Colonic mucosa (tissue), 4 donors: ENCODE measurements at regions not wholly inside any gene's neighbourhood (a gene's known extent, or its start where the extent isn't known, plus 50 kb on each side); places are given as distances from the start of the nearest gene placed in this dataset.

Experiments
- DNase-seq: peaks from one replicate; pipeline ENCODE4 v3.0.0-alpha.2; 2020
- H3K27ac ChIP-seq: fragments of 200-600 bp; one replicate; pipeline ENCODE4 v1.8.0; 2021
- H3K27me3 ChIP-seq: fragments of 200-600 bp; one replicate; pipeline ENCODE4 v1.8.0; 2021
- H3K36me3 ChIP-seq: fragments of 200-600 bp; one replicate; pipeline ENCODE4 v1.8.0; 2021
- H3K4me1 ChIP-seq: fragments of 200-600 bp; one replicate; pipeline ENCODE4 v1.8.0; 2021; ENCODE audit warnings: mild to moderate bottlenecking
- H3K4me3 ChIP-seq: fragments of 200-600 bp; one replicate; pipeline ENCODE4 v1.8.0; 2021
- H3K9ac ChIP-seq, 2 donors: one replicate each; pipeline ENCODE4 v1.7.0; 2013; ENCODE audit warnings: control low read depth in 2 of 2, low read depth in 2 of 2, low read length in 2 of 2
- H3K9me3 ChIP-seq: fragments of 200-600 bp; one replicate; pipeline ENCODE4 v1.8.0; 2021
- intact Hi-C: fragments of 100-400 bp; cut with DNase I; formaldehyde crosslinking; loops from one replicate; pipeline ENCODE4 v1.14.1; 2022
- TF ChIP-seq, protein P1 (sequence below): fragments of 200-600 bp; IDR thresholded peaks from one replicate; pipeline ENCODE4 v1.8.0; 2022; ENCODE audit warnings: antibody characterized with exemption, mild to moderate bottlenecking
- donor health status: healthy.
- donor health status: DM: no; HTN: no; CAD: no.
- donor health status: DM: no; HTN: no; CAD: no.

DNA sequence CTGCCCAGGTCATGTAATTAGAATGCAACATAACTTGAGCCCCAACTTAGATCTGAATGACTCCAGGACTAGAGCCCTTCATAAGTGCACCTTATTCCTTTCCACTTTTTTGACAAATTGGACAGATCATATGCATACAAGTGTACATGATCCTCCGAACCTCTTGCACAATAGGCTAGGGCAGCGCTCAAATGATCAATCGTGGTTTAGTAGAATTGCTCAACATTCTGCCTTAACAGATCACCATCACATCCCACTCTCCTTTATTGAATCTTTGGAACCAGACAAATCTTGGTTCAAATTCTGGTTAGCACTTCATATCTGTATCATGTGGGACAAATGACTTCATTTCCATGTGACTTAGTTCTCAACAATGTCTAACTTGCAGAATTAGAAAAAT, 106.8 kb upstream of the CDIN1 start:
- no peak for DNase-seq
- TF ChIP-seq, protein P1, sequence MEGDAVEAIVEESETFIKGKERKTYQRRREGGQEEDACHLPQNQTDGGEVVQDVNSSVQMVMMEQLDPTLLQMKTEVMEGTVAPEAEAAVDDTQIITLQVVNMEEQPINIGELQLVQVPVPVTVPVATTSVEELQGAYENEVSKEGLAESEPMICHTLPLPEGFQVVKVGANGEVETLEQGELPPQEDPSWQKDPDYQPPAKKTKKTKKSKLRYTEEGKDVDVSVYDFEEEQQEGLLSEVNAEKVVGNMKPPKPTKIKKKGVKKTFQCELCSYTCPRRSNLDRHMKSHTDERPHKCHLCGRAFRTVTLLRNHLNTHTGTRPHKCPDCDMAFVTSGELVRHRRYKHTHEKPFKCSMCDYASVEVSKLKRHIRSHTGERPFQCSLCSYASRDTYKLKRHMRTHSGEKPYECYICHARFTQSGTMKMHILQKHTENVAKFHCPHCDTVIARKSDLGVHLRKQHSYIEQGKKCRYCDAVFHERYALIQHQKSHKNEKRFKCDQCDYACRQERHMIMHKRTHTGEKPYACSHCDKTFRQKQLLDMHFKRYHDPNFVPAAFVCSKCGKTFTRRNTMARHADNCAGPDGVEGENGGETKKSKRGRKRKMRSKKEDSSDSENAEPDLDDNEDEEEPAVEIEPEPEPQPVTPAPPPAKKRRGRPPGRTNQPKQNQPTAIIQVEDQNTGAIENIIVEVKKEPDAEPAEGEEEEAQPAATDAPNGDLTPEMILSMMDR, result no peak
- Histone ChIP-seq H3K9me3 (no peaks in the 10 kb centered on the region), H3K36me3 (no peaks in the 10 kb centered on the region), H3K27me3 (no peaks in the 10 kb centered on the region), H3K4me1 (no peaks in the 10 kb centered on the region), H3K4me3 (no peak overlapping the region), H3K9ac (no peak overlapping the region), H3K27ac (no peak overlapping the region)
- intact Hi-C loops, result no loop called here

- Histone ChIP-seq H3K27ac (no peak overlapping the region), H3K27me3 (no peaks in the 10 kb centered on the region), H3K4me1 (no peaks in the 10 kb centered on the region), H3K9me3 (no peaks in the 10 kb centered on the region), H3K36me3 (no peaks in the 10 kb centered on the region), H3K9ac (no peak overlapping the region), H3K4me3 (no peak overlapping the region)
- DNase-seq, result no peak
- intact Hi-C loops, result no loop called here
- TF ChIP-seq, protein P1, result no peak
These were observed 100.9 kb upstream of the CDIN1 start for GRCh38 chr15:36478561-36478960.

- no peaks in the 10 kb centered on the region for H3K9me3 ChIP-seq
- H3K9ac ChIP-seq, result no peak overlapping the region
- no peaks in the 10 kb centered on the region for H3K36me3 ChIP-seq
- no peak for DNase-seq
- H3K27ac ChIP-seq, result no peak overlapping the region
- H3K4me1 ChIP-seq, result no peaks in the 10 kb centered on the region
- intact Hi-C loops, result no loop called here
- TF ChIP-seq, protein P1, result no peak
- no peak overlapping the region for H3K4me3 ChIP-seq
- H3K27me3 ChIP-seq, result no peaks in the 10 kb centered on the region
These were observed 100.1 kb upstream of the CDIN1 start for GRCh38 chr15:36479200-36479896.

DNA sequence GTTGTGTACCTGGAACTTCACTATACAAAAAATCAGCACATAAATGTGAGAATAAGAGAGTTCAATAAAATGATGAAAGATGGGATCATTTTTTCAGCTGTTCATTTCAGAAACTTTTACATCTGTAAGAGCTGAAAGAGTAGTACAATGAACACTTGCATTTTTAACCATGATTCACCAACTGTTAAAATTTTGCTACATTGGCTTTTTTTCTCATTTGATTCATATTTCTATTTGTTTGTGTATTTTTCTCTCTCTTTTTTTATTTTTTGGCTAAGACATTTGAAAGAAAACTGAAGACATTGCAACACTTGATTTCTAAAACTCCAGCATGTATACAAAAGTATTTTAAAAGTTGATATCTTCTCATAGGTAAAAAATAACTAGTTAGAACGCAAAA, 98.3 kb upstream of the CDIN1 start:
- intact Hi-C loops, result no loop called here
- Histone ChIP-seq H3K27me3 (no peaks in the 10 kb centered on the region), H3K9me3 (no peaks in the 10 kb centered on the region), H3K36me3 (no peaks in the 10 kb centered on the region), H3K4me3 (no peak overlapping the region), H3K4me1 (no peaks in the 10 kb centered on the region), H3K27ac (no peak overlapping the region), H3K9ac (no peak overlapping the region)
- DNase-seq, result no peak
- TF ChIP-seq, protein P1, result no peak

DNA sequence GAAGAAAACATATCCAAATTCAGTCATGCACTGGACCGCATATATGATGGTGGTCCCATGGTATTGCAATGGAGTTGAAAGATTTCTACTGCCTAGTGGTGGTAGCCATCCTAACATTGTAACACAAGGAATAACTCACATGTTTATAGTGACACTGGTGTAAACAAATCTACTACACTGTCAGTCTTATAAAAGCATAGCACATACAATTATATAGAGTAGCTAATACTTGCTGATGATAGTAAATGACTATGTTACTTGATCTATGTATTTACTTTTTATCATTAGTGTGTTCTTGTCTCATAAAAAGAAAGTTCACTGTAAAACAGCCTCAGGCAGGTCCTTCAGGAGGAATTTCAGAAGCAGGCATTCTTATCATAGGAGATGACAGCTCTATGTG, 96.0 kb upstream of the CDIN1 start:
- no peaks in the 10 kb centered on the region for H3K4me1 ChIP-seq
- H3K36me3 ChIP-seq, result no peaks in the 10 kb centered on the region
- H3K27me3 ChIP-seq, result no peaks in the 10 kb centered on the region
- no peak overlapping the region for H3K9ac ChIP-seq
- no peak for DNase-seq
- TF ChIP-seq, protein P1, result no peak
- H3K9me3 ChIP-seq, result no peaks in the 10 kb centered on the region
- intact Hi-C loops, result no loop called here
- H3K27ac ChIP-seq, result no peak overlapping the region
- no peak overlapping the region for H3K4me3 ChIP-seq
